ENCODE measurements at regions not wholly inside any gene's neighbourhood (a gene's known extent, or its start where the extent isn't known, plus 50 kb on each side); places are given as distances from the start of the nearest gene placed in this dataset.
A peak's percentile ranks its signal among the peaks of the same experiment; 100 is the strongest.

DNA sequence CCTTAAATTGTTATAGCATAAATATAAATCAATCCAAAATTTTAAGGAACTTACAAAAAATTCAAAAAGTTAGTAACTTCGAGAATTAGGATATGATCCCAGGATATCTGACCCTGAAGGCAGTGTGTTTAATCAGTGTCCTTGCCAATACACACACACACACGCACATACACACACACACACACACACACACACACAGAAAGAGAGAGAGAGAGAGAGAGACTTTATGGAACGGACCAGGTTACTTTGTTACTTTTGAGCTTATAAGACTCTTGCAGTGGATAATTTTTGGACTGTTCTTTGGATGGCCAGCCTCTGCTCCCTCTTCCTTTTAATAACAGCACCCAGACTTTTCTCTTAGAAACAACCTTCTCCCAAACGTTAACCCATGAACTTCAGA, 322.9 kb downstream of the NFIB start:
- no peaks in the 10 kb centered on the region for H4K20me1 ChIP-seq (ENCODE audit: insufficient read depth, low read length)
- H3K4me1 ChIP-seq (ENCODE audit: insufficient read depth, low read length): peaks cover 4% of the 10 kb centered on the region
- no peak overlapping the region for H2AFZ ChIP-seq (ENCODE audit: low read length)
- H3K4me2 ChIP-seq (ENCODE audit: insufficient read depth, low read length): no peak overlapping the region
- peaks cover 2% of the 10 kb centered on the region for H3K27me3 ChIP-seq (ENCODE audit: insufficient read depth, low read length)
- TF ChIP-seq, protein P1, sequence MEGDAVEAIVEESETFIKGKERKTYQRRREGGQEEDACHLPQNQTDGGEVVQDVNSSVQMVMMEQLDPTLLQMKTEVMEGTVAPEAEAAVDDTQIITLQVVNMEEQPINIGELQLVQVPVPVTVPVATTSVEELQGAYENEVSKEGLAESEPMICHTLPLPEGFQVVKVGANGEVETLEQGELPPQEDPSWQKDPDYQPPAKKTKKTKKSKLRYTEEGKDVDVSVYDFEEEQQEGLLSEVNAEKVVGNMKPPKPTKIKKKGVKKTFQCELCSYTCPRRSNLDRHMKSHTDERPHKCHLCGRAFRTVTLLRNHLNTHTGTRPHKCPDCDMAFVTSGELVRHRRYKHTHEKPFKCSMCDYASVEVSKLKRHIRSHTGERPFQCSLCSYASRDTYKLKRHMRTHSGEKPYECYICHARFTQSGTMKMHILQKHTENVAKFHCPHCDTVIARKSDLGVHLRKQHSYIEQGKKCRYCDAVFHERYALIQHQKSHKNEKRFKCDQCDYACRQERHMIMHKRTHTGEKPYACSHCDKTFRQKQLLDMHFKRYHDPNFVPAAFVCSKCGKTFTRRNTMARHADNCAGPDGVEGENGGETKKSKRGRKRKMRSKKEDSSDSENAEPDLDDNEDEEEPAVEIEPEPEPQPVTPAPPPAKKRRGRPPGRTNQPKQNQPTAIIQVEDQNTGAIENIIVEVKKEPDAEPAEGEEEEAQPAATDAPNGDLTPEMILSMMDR (IDR thresholded peaks at IDR 0.05; ENCODE audit: extremely low read depth, low read depth, low read length): no peak
- H3K36me3 ChIP-seq (ENCODE audit: insufficient read depth, low read length): no peaks in the 10 kb centered on the region
- H3K4me3 ChIP-seq (ENCODE audit: insufficient read depth, low read length): no peak overlapping the region
- H3K79me2 ChIP-seq (ENCODE audit: insufficient read depth, low read length): no peaks in the 10 kb centered on the region
- no peaks in the 10 kb centered on the region for H3K9me3 ChIP-seq (ENCODE audit: low read depth, low read length)
- no peak overlapping the region for H3K27ac ChIP-seq (ENCODE audit: low read depth, low read length)
- DNase-seq (ENCODE audit: insufficient read length, low spot score, missing footprints): no peak

DNA sequence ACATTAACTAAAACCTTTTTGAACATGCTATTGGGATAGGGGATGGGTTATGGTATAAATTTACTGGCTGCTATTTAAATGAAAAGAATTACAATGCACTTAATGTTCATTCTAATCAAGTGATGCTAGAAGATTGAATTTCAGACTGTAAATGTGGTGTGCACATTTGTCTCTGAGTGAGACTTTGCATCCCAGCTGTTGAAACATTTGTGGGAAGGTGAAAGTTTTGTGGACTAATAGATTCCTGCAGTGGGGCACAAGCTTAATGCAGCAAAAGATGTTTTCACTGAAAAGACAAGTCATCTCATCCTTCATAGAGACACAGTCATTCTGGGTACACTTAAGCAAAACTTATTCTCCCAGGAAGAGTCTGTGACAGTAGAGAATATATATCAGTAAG, 323.6 kb downstream of the NFIB start:
- TF ChIP-seq, protein P1 (IDR thresholded peaks at IDR 0.05; ENCODE audit: extremely low read depth, low read depth, low read length): no peak
- Histone ChIP-seq H3K27me3 (ENCODE audit: insufficient read depth, low read length) (peaks cover 2% of the 10 kb centered on the region), H2AFZ (ENCODE audit: low read length) (no peak overlapping the region), H3K79me2 (ENCODE audit: insufficient read depth, low read length) (no peaks in the 10 kb centered on the region), H3K36me3 (ENCODE audit: insufficient read depth, low read length) (no peaks in the 10 kb centered on the region), H4K20me1 (ENCODE audit: insufficient read depth, low read length) (no peaks in the 10 kb centered on the region), H3K4me2 (ENCODE audit: insufficient read depth, low read length) (no peak overlapping the region), H3K4me3 (ENCODE audit: insufficient read depth, low read length) (no peak overlapping the region), H3K4me1 (ENCODE audit: insufficient read depth, low read length) (peaks cover 4% of the 10 kb centered on the region), H3K27ac (ENCODE audit: low read depth, low read length) (no peak overlapping the region), H3K9me3 (ENCODE audit: low read depth, low read length) (no peaks in the 10 kb centered on the region)
- no peak for DNase-seq (ENCODE audit: insufficient read length, low spot score, missing footprints)

DNA sequence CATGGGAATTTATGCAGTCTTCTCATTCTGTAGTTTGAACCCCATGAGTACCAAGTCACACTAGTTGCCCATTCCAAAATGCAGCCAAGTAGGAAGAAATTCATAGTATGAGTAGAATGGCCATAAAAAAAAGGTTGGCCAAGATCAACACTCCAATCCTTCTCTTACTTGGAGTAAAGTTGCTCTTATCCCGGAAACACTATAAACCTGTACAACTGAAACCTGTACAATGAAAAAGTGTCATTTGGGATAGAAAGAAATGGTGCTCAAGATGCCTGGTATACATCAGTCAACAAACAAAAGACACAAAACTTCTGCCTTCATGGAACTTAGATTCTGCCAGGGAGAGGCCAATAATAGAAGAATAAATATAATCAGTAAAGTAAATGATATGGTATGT, 325.0 kb downstream of the NFIB start:
- TF ChIP-seq, protein P1 (IDR thresholded peaks at IDR 0.05; ENCODE audit: extremely low read depth, low read depth, low read length): no peak
- Histone ChIP-seq H3K4me3 (ENCODE audit: insufficient read depth, low read length) (no peak overlapping the region), H4K20me1 (ENCODE audit: insufficient read depth, low read length) (no peaks in the 10 kb centered on the region), H3K9me3 (ENCODE audit: low read depth, low read length) (no peaks in the 10 kb centered on the region), H3K4me1 (ENCODE audit: insufficient read depth, low read length) (peaks cover 4% of the 10 kb centered on the region), H3K79me2 (ENCODE audit: insufficient read depth, low read length) (no peaks in the 10 kb centered on the region), H3K36me3 (ENCODE audit: insufficient read depth, low read length) (no peaks in the 10 kb centered on the region), H3K27me3 (ENCODE audit: insufficient read depth, low read length) (peaks cover 2% of the 10 kb centered on the region), H2AFZ (ENCODE audit: low read length) (no peak overlapping the region), H3K27ac (ENCODE audit: low read depth, low read length) (no peak overlapping the region), H3K4me2 (ENCODE audit: insufficient read depth, low read length) (no peak overlapping the region)
- DNase-seq (ENCODE audit: insufficient read length, low spot score, missing footprints): peak; percentile 69

DNA sequence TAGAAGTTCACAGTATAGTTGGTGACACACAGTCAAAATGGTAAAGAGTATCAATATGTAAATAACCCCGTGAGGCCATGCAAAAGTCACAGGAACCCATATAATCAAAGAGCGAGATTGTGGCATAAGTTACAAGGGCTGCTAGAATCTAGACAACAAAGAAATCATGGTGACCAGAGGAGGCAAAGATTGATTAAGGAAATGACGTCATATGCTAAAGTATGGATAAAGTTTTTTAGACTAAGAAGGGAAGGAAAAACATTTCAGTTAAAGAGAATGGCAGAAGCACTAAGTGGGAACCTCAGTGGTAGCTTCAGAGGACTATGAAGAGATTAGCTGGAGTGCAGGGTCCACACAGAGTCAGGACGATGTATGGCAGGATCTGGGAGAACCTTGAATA, 330.3 kb downstream of the NFIB start:
- no peak overlapping the region for H3K4me3 ChIP-seq (ENCODE audit: insufficient read depth, low read length)
- H3K79me2 ChIP-seq (ENCODE audit: insufficient read depth, low read length): no peaks in the 10 kb centered on the region
- H3K9me3 ChIP-seq (ENCODE audit: low read depth, low read length): no peaks in the 10 kb centered on the region
- no peak for DNase-seq (ENCODE audit: insufficient read length, low spot score, missing footprints)
- TF ChIP-seq, protein P1 (IDR thresholded peaks at IDR 0.05; ENCODE audit: extremely low read depth, low read depth, low read length): no peak
- H3K4me1 ChIP-seq (ENCODE audit: insufficient read depth, low read length): peaks cover 2% of the 10 kb centered on the region
- no peaks in the 10 kb centered on the region for H3K36me3 ChIP-seq (ENCODE audit: insufficient read depth, low read length)
- no peak overlapping the region for H3K27ac ChIP-seq (ENCODE audit: low read depth, low read length)
- H3K27me3 ChIP-seq (ENCODE audit: insufficient read depth, low read length): no peaks in the 10 kb centered on the region
- H3K4me2 ChIP-seq (ENCODE audit: insufficient read depth, low read length): no peak overlapping the region
- peak overlapping the region; percentile 25 for H2AFZ ChIP-seq (ENCODE audit: low read length)
- no peaks in the 10 kb centered on the region for H4K20me1 ChIP-seq (ENCODE audit: insufficient read depth, low read length)

Data from osteoblast (primary cell).